HepG2 (cell line): ENCODE measurements at regions not wholly inside any gene's neighbourhood (a gene's known extent, or its start where the extent isn't known, plus 50 kb on each side); places are given as distances from the start of the nearest gene placed in this dataset.

ENCODE experiments used
- CTCF ChIP-seq: sonication (generic); formaldehyde crosslinking; IDR thresholded peaks from 2 replicates; pipeline ENCODE4 v1.5.0; 2020; ENCODE audit warnings: mild to moderate bottlenecking, missing genetic modification reagents, moderate library complexity
- FIP1L1 ChIP-seq: fragments of 200-400 bp; formaldehyde crosslinking; IDR thresholded peaks from 2 replicates; pipeline ENCODE4 v1.6.1; 2018; ENCODE audit warnings: low read depth, mild to moderate bottlenecking, low read length, moderate library complexity, borderline replicate concordance; ENCODE audit not compliant: insufficient read depth
- HDAC1 ChIP-seq: sonication (generic); formaldehyde crosslinking; IDR thresholded peaks from 2 replicates; pipeline ENCODE4 v1.5.1; 2020; ENCODE audit warnings: mild to moderate bottlenecking, missing genetic modification reagents
- IRX3 ChIP-seq: sonication (generic); formaldehyde crosslinking; IDR thresholded peaks from 2 replicates; pipeline ENCODE4 v1.8.1; 2023; ENCODE audit warnings: mild to moderate bottlenecking, low read depth, missing genetic modification reagents, borderline replicate concordance
- NFIC ChIP-seq: IDR thresholded peaks from 2 replicates; pipeline ENCODE4 v1.6.1; 2012; ENCODE audit warnings: mild to moderate bottlenecking, low read length, inconsistent platforms
- NR3C1 ChIP-seq: sonication (generic); formaldehyde crosslinking; IDR thresholded peaks from 2 replicates; pipeline ENCODE4 v1.4.0; 2020; ENCODE audit warnings: missing genetic modification reagents
- PCBP2 ChIP-seq: fragments of 200-400 bp; formaldehyde crosslinking; optimal IDR thresholded peaks from 2 replicates; pipeline ENCODE3; 2018; ENCODE audit warnings: low read length, low read depth; ENCODE audit not compliant: poor library complexity, severe bottlenecking
- POLR2A ChIP-seq, 2 experiments: IDR thresholded peaks; 2 replicates each; pipeline ENCODE4 v1.6.1; 2011; ENCODE audit warnings: low read depth in 2 of 2, low read length in 2 of 2, mild to moderate bottlenecking in 1 of 2, moderate library complexity in 1 of 2; ENCODE audit not compliant: insufficient read depth in 1 of 2
- RCOR2 ChIP-seq: IDR thresholded peaks from 2 replicates; pipeline ENCODE4 v1.6.1; 2016; ENCODE audit warnings: missing biosample characterization, missing genetic modification reagents
- ZBTB26 ChIP-seq: IDR thresholded peaks from 2 replicates; pipeline ENCODE4 v1.6.1; 2016; ENCODE audit warnings: missing compliant biosample characterization, missing genetic modification reagents, borderline replicate concordance
- ZNF274 ChIP-seq: sonication (generic); formaldehyde crosslinking; IDR thresholded peaks from 2 replicates; pipeline ENCODE4 v1.5.1; 2020; ENCODE audit warnings: mild to moderate bottlenecking, missing genetic modification reagents

- TF ChIP-seq CTCF (no peak), NR3C1 (CRISPR knock-in tag) (no peak), HDAC1 (no peak), NFIC (no peak), POLR2A (IDR thresholded peaks at IDR 0.05; ENCODE audit: insufficient read depth in 1 of 2, low read depth in 2 of 2, low read length in 2 of 2) (no peak), ZBTB26 (CRISPR knock-in tag) (no peak), RCOR2 (no peak), IRX3 (no peak), FIP1L1 (no peak), ZNF274 (CRISPR knock-in tag) (no peak), PCBP2 (no peak)
Measured at GRCh38 chr2:144606466-144607095, 86.7 kb upstream of the ZEB2 start.
